GM20000 (cell line): ENCODE measurements at regions not wholly inside any gene's neighbourhood (a gene's known extent, or its start where the extent isn't known, plus 50 kb on each side); places are given as distances from the start of the nearest gene placed in this dataset.
"Not testable (repeated sequence)": the region's sequence is repeated elsewhere in the genome, so short reads cannot be mapped to it uniquely, and the experiment has no call there.

Experiments
- DNase-seq: peaks from one replicate; pipeline ENCODE4 v3.0.0; 2012; ENCODE audit warnings: low spot score
- TF ChIP-seq, protein P1 (sequence below): IDR thresholded peaks from 2 replicates; pipeline ENCODE4 v1.5.1; 2012; ENCODE audit warnings: mild to moderate bottlenecking, control low read depth; ENCODE audit errors: extremely low read depth, missing control alignments

- DNase-seq, result no peak
- TF ChIP-seq, protein P1, sequence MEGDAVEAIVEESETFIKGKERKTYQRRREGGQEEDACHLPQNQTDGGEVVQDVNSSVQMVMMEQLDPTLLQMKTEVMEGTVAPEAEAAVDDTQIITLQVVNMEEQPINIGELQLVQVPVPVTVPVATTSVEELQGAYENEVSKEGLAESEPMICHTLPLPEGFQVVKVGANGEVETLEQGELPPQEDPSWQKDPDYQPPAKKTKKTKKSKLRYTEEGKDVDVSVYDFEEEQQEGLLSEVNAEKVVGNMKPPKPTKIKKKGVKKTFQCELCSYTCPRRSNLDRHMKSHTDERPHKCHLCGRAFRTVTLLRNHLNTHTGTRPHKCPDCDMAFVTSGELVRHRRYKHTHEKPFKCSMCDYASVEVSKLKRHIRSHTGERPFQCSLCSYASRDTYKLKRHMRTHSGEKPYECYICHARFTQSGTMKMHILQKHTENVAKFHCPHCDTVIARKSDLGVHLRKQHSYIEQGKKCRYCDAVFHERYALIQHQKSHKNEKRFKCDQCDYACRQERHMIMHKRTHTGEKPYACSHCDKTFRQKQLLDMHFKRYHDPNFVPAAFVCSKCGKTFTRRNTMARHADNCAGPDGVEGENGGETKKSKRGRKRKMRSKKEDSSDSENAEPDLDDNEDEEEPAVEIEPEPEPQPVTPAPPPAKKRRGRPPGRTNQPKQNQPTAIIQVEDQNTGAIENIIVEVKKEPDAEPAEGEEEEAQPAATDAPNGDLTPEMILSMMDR, result no peak
These were observed 81.7 kb upstream of the LARP1 start for GRCh38 chr5:154673506-154673905.

- DNase-seq, result not testable (repeated sequence)
These were observed 85.3 kb upstream of the LARP1 start for GRCh38 chr5:154669913-154670312.

DNA sequence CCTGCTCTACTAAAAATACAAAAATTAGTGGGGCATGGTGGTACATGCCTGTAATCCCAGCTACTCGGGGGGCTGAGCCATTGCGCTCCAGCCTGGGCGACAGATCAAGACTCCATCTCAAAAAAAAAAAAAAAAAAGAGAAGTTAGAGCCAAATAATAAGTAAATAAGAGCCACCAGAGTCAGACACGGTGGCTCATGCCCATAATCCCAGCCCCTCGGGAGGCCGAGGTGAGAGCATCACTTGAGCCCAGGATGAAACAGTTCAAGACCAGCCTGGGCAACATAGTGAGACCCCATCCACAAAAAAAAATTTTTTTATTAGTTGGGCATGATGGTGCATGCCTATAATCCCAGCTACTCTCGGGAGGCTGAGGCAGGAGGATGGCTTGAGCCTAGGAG is 85.8 kb upstream of the LARP1 start:
- TF ChIP-seq, protein P1, result no peak
- DNase-seq, result no peak

DNA sequence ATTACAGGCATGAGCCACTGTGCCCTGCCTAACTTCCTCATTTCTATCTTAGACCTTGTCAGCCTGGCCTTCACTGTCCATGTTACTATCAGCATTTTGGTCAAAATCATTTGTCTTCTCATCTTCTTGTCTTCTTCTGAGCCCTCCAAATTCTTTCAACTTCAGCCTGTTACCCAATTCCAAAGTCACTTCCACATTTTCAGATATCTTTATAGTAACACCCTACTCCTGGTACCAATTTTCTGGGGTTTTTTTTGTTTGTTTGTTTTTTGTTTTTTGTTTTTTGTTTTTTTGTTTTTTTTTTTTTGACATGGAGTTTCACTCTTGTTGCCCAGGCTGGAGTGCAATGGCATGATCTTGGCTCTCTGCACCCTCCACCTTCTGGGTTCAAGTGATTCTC is 90.3 kb upstream of the LARP1 start:
- no peak for DNase-seq
- TF ChIP-seq, protein P1, result no peak

DNA sequence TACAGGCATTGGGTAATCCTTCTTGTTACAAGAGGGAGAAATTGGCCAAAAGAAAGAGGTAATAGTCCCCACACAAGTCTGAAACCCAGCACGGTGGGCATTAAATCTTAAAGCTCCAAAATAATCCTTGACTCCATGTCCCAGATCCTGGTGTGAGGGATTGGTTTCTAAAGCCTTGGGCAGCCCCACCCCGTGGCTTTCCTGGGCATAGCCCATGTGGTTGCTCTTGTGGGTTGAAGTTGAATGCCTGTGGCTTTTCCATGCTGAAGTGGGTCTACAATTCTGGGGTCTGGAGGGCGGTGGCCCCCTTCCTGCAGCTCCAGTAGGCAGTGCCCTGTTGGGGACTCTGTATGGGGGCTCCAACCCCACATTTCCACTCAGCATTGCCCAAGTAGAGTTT is 91.8 kb upstream of the LARP1 start:
- TF ChIP-seq, protein P1, result no peak
- DNase-seq, result no peak

- DNase-seq, result no peak
- TF ChIP-seq, protein P1, result no peak
These were observed 100.4 kb upstream of the LARP1 start for GRCh38 chr5:154654486-154655371.

DNA sequence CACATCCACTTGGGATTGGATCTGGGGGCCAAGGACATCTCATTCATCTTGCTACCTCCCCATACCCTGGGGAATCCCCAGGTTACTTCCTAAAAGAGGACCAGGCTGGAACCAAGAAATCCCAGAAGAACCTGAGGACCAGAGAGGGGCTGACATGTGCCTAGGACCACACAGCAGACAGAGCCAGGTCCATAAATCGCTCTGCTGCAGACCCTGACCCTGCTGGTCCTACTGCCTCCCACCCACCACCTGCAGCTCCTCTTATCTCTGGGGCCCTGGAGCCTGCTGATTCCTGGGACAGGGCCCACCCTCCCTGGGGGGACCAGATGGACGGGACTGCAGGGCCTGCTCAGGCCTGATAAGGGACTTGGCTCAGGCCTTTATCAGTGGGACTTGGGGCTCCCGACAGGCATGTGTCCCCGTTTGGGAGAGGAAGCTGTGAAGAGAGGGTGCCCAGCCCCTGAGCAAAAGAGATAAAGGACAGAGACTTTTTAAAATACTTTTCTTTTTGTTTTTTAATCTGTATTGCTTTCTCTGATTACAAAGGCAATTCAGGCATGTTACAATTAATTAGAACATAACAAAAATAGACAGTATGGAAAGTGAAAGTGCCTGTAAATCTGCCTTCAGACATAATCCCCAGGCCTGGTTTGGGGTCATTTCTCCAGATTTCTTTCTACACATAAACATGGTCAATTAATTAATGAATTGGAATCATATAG is 101.3 kb upstream of the LARP1 start:
- DNase-seq, result no peak
- TF ChIP-seq, protein P1, result no peak
